ENCODE measurements at regions not wholly inside any gene's neighbourhood (a gene's known extent, or its start where the extent isn't known, plus 50 kb on each side); places are given as distances from the start of the nearest gene placed in this dataset.

DNA sequence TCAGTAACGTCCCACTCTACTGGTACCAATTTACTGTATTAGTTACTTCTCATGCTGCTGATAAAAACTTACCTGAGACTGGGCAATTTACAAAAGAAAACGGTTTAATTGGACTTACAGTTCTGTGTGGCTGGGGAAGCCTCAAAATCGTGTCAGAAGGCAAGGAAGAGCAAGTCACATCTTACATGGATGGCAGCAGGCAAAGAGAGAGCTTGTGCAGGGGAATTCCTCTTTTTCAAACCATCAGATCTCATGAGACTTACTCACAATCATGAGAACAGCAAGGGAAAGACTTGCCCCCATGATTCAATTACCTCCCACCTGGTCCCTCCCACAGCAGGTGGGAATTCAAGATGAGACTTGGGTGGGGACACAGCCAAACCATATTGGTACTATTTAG is 908.2 kb upstream of the NR2F2 start:
- no peak overlapping the region for H3K9ac ChIP-seq (ENCODE audit: low read length)
- H3K9me3 ChIP-seq (ENCODE audit: low read length), result peaks cover 6% of the 10 kb centered on the region
- no peaks in the 10 kb centered on the region for H3K9me2 ChIP-seq (replicated peaks; ENCODE audit: insufficient read depth, low read length)
- no peak overlapping the region for H3K27ac ChIP-seq (ENCODE audit: low read length)
- no peaks in the 10 kb centered on the region for H3K36me3 ChIP-seq (ENCODE audit: insufficient read depth, low read length)
- H2AFZ ChIP-seq (ENCODE audit: low read length), result no peak overlapping the region
- H3K4me1 ChIP-seq (ENCODE audit: low read length), result no peaks in the 10 kb centered on the region
- DNase-seq, result no peak
- H3K27me3 ChIP-seq (ENCODE audit: low read length), result no peaks in the 10 kb centered on the region
- no peak overlapping the region for H3K4me3 ChIP-seq (ENCODE audit: low read length)
- H3K79me2 ChIP-seq (ENCODE audit: low read length), result no peaks in the 10 kb centered on the region
- no peak overlapping the region for H3K4me2 ChIP-seq (ENCODE audit: low read depth, low read length, poor library complexity, severe bottlenecking)
- no peaks in the 10 kb centered on the region for H4K20me1 ChIP-seq (ENCODE audit: insufficient read depth, low read depth, low read length)

DNA sequence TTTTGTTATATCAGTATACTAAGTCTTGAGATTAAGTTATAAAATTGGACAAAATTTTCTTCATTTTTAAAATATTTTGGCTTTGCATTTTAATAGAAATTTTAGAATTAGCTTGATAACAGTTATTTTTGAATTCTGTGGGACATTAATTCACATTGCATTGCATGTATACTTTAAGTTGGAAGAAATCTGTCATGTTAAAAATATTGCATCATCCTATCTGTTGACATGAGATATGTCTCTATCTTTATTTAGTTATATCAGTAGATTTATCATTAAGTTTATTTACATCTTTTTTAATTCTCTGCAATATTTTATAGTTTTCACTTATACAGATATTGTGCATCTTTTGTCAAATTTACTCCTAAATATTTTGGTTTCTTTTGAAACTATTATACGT is 904.6 kb upstream of the NR2F2 start:
- no peaks in the 10 kb centered on the region for H3K9me2 ChIP-seq (replicated peaks; ENCODE audit: insufficient read depth, low read length)
- H3K9ac ChIP-seq (ENCODE audit: low read length), result no peak overlapping the region
- H3K27ac ChIP-seq (ENCODE audit: low read length), result no peak overlapping the region
- no peaks in the 10 kb centered on the region for H4K20me1 ChIP-seq (ENCODE audit: insufficient read depth, low read depth, low read length)
- H2AFZ ChIP-seq (ENCODE audit: low read length), result no peak overlapping the region
- no peaks in the 10 kb centered on the region for H3K36me3 ChIP-seq (ENCODE audit: insufficient read depth, low read length)
- H3K79me2 ChIP-seq (ENCODE audit: low read length), result no peaks in the 10 kb centered on the region
- H3K4me1 ChIP-seq (ENCODE audit: low read length), result no peaks in the 10 kb centered on the region
- no peak for DNase-seq
- no peaks in the 10 kb centered on the region for H3K27me3 ChIP-seq (ENCODE audit: low read length)
- H3K4me3 ChIP-seq (ENCODE audit: low read length), result no peak overlapping the region
- H3K9me3 ChIP-seq (ENCODE audit: low read length), result peaks cover 10% of the 10 kb centered on the region; the same call in 1 of the 2 replicates
- H3K4me2 ChIP-seq (ENCODE audit: low read depth, low read length, poor library complexity, severe bottlenecking), result no peak overlapping the region

DNA sequence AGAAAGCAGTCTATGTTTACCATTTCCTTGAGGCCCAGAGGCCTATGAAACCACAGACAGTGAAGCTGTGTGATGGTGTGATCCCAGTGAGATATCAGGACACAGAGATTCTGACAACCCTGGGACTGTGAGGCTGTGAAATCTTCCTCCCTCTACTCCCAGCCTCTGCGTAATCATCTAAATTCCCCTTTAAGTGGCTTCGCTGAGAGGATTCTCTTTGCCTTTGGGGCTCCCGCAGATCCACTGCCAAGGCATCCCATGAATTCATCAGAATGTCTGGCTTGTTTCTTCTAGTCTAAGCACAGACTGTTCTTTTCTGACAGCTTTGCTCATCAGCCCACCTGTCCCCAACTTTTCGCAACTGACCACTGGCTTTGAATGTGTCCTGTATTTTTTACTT is 901.2 kb upstream of the NR2F2 start:
- no peak overlapping the region for H2AFZ ChIP-seq (ENCODE audit: low read length)
- no peak for DNase-seq
- H3K36me3 ChIP-seq (ENCODE audit: insufficient read depth, low read length), result no peaks in the 10 kb centered on the region
- peaks cover 26% of the 10 kb centered on the region for H3K9me3 ChIP-seq (ENCODE audit: low read length)
- no peaks in the 10 kb centered on the region for H3K79me2 ChIP-seq (ENCODE audit: low read length)
- no peaks in the 10 kb centered on the region for H3K4me1 ChIP-seq (ENCODE audit: low read length)
- no peak overlapping the region for H3K27ac ChIP-seq (ENCODE audit: low read length)
- H3K9me2 ChIP-seq (replicated peaks; ENCODE audit: insufficient read depth, low read length), result no peaks in the 10 kb centered on the region
- no peaks in the 10 kb centered on the region for H4K20me1 ChIP-seq (ENCODE audit: insufficient read depth, low read depth, low read length)
- no peaks in the 10 kb centered on the region for H3K27me3 ChIP-seq (ENCODE audit: low read length)
- H3K4me3 ChIP-seq (ENCODE audit: low read length), result no peak overlapping the region
- no peak overlapping the region for H3K9ac ChIP-seq (ENCODE audit: low read length)
- H3K4me2 ChIP-seq (ENCODE audit: low read depth, low read length, poor library complexity, severe bottlenecking), result no peak overlapping the region

DNA sequence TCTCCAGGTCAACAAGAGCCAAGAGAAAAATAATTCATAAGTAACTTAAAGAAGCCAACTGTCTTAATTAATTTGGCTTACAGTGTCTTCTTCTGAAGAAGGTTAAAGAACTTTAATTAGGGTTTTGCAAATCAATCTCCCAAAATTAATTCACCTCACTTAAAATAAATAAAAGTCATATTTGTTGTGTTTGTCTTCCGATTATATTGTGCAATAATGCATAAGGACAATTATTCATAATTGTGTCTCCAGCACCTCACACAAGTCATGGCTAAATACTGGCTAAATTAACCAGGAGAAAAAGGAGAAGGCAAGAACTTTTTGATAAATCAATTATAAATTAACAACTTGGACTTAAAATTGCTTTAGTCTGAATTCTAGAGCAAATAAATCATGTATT is 899.0 kb upstream of the NR2F2 start:
- Histone ChIP-seq H3K27ac (ENCODE audit: low read length) (no peak overlapping the region), H2AFZ (ENCODE audit: low read length) (no peak overlapping the region), H3K79me2 (ENCODE audit: low read length) (no peaks in the 10 kb centered on the region), H3K9me2 (replicated peaks; ENCODE audit: insufficient read depth, low read length) (no peaks in the 10 kb centered on the region), H3K27me3 (ENCODE audit: low read length) (no peaks in the 10 kb centered on the region), H3K4me3 (ENCODE audit: low read length) (no peak overlapping the region), H3K9ac (ENCODE audit: low read length) (no peak overlapping the region), H3K9me3 (ENCODE audit: low read length) (peaks cover 33% of the 10 kb centered on the region), H3K36me3 (ENCODE audit: insufficient read depth, low read length) (no peaks in the 10 kb centered on the region), H3K4me2 (ENCODE audit: low read depth, low read length, poor library complexity, severe bottlenecking) (no peak overlapping the region), H3K4me1 (ENCODE audit: low read length) (no peaks in the 10 kb centered on the region), H4K20me1 (ENCODE audit: insufficient read depth, low read depth, low read length) (no peaks in the 10 kb centered on the region)
- no peak for DNase-seq

DNA sequence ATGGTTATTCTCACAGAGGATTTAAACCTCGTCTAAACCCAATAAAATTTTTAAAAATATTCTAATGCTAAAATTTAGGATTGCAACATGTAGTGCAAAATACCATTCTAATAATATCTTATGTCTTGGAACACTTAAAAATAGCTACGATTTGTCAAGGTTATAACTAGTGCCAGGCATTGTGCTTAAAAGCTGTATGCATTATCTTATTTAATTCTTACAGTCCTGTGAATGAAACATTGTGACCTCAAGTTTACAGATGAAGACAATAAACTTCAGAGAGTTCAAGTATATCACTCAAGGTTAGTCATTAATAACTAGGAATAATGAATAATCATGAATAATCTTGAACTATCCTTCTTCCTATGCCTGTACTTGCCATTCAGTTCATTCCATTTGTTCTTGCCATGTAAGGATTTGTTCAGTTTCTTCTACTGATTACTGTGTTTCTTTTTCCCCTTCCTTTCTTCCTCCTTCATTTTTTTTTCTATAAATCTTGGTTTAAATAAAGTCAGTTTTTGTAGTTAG is 897.6 kb upstream of the NR2F2 start:
- Histone ChIP-seq H2AFZ (ENCODE audit: low read length) (no peak overlapping the region), H3K4me3 (ENCODE audit: low read length) (no peak overlapping the region), H3K4me1 (ENCODE audit: low read length) (no peaks in the 10 kb centered on the region), H3K9ac (ENCODE audit: low read length) (no peak overlapping the region), H3K79me2 (ENCODE audit: low read length) (no peaks in the 10 kb centered on the region), H3K9me2 (replicated peaks; ENCODE audit: insufficient read depth, low read length) (no peaks in the 10 kb centered on the region), H3K36me3 (ENCODE audit: insufficient read depth, low read length) (no peaks in the 10 kb centered on the region), H3K9me3 (ENCODE audit: low read length) (peaks cover 33% of the 10 kb centered on the region), H3K27me3 (ENCODE audit: low read length) (no peaks in the 10 kb centered on the region), H3K4me2 (ENCODE audit: low read depth, low read length, poor library complexity, severe bottlenecking) (no peak overlapping the region), H4K20me1 (ENCODE audit: insufficient read depth, low read depth, low read length) (no peaks in the 10 kb centered on the region), H3K27ac (ENCODE audit: low read length) (no peak overlapping the region)
- DNase-seq, result no peak

DNA sequence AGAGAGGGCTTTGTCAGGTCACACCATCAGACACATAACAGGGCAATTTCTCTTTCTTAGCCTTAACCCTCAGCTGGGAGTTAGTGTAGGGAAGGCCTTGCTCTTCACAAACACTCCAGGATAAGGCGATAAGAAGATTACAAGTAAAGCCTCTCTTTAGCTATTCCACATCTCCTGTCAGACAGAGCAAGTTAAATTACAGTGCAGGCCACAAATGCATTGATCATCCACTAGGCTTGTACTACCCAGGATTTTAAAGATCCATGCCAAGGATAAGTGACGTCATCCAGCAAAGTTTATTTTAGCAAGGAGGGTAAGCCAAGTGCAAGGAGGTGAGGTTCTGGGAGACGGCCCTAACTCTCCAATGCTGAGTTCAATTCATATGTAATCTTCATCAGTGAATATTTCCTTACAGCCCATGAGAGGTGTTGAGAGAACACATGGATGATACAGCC is 890.6 kb upstream of the NR2F2 start:
- no peaks in the 10 kb centered on the region for H4K20me1 ChIP-seq (ENCODE audit: insufficient read depth, low read depth, low read length)
- no peak overlapping the region for H2AFZ ChIP-seq (ENCODE audit: low read length)
- H3K4me1 ChIP-seq (ENCODE audit: low read length), result no peaks in the 10 kb centered on the region
- no peak overlapping the region for H3K9ac ChIP-seq (ENCODE audit: low read length)
- no peak overlapping the region for H3K4me3 ChIP-seq (ENCODE audit: low read length)
- H3K36me3 ChIP-seq (ENCODE audit: insufficient read depth, low read length), result no peaks in the 10 kb centered on the region
- DNase-seq, result no peak
- no peak overlapping the region for H3K4me2 ChIP-seq (ENCODE audit: low read depth, low read length, poor library complexity, severe bottlenecking)
- no peaks in the 10 kb centered on the region for H3K79me2 ChIP-seq (ENCODE audit: low read length)
- no peaks in the 10 kb centered on the region for H3K9me2 ChIP-seq (replicated peaks; ENCODE audit: insufficient read depth, low read length)
- no peak overlapping the region for H3K27ac ChIP-seq (ENCODE audit: low read length)
- no peaks in the 10 kb centered on the region for H3K27me3 ChIP-seq (ENCODE audit: low read length)
- peaks cover 10% of the 10 kb centered on the region for H3K9me3 ChIP-seq (ENCODE audit: low read length)

DNA sequence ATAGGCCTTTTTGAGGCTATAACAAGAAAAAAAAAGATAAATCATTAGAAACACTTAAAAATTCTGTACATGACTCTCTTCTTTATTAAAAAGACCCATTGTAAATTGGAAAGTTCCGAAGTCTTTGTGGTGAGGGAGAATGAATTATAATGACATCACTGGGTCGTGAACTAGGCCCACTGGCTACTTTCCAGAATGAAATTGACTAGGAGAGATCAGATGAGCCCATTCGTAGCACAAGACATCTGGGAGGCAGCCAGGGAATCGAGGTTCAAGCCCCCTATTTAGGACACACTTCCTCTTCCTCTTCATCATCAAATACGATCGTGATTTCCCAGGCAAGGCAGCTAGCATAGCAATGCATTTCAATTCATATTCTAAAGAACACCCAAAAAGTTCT is 889.8 kb upstream of the NR2F2 start:
- no peaks in the 10 kb centered on the region for H3K4me1 ChIP-seq (ENCODE audit: low read length)
- H2AFZ ChIP-seq (ENCODE audit: low read length), result no peak overlapping the region
- H3K36me3 ChIP-seq (ENCODE audit: insufficient read depth, low read length), result no peaks in the 10 kb centered on the region
- no peak overlapping the region for H3K27ac ChIP-seq (ENCODE audit: low read length)
- peaks cover 10% of the 10 kb centered on the region for H3K9me3 ChIP-seq (ENCODE audit: low read length)
- no peaks in the 10 kb centered on the region for H4K20me1 ChIP-seq (ENCODE audit: insufficient read depth, low read depth, low read length)
- H3K79me2 ChIP-seq (ENCODE audit: low read length), result no peaks in the 10 kb centered on the region
- no peaks in the 10 kb centered on the region for H3K27me3 ChIP-seq (ENCODE audit: low read length)
- no peaks in the 10 kb centered on the region for H3K9me2 ChIP-seq (replicated peaks; ENCODE audit: insufficient read depth, low read length)
- H3K4me2 ChIP-seq (ENCODE audit: low read depth, low read length, poor library complexity, severe bottlenecking), result no peak overlapping the region
- no peak overlapping the region for H3K9ac ChIP-seq (ENCODE audit: low read length)
- H3K4me3 ChIP-seq (ENCODE audit: low read length), result no peak overlapping the region
- no peak for DNase-seq

DNA sequence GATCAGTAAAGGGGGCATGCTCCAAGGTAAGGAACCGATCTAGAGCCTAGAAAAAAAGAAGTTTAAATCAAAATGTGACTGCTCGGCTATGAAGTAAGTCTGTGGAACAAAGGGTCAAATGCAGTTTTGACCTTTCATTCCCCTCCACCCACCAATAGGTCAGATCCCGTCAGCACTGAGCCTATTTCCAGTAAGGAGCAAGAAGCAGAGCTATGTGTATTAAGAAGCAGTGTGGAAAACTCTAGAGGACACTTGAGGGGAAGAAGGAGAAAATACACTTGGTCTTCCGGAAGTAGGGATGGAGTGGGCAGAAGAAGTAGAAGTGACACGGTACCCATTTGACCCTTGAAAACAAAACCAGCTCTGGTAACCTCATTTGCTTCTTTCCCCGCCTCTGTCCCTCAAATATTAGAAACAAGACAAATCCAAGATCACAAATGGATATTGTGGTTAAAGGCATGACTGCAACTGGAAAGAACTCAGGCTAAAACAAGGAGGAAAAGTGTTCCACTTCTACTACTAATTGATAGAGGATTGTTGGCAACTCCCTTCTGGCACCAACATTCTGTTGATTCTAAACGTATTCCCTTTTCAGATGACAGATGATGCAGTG is 888.3 kb upstream of the NR2F2 start:
- H2AFZ ChIP-seq (ENCODE audit: low read length), result no peak overlapping the region
- no peak for DNase-seq
- no peaks in the 10 kb centered on the region for H3K27me3 ChIP-seq (ENCODE audit: low read length)
- H3K9ac ChIP-seq (ENCODE audit: low read length), result no peak overlapping the region
- H3K79me2 ChIP-seq (ENCODE audit: low read length), result no peaks in the 10 kb centered on the region
- H3K9me2 ChIP-seq (replicated peaks; ENCODE audit: insufficient read depth, low read length), result no peaks in the 10 kb centered on the region
- peaks cover 10% of the 10 kb centered on the region for H3K9me3 ChIP-seq (ENCODE audit: low read length)
- no peaks in the 10 kb centered on the region for H4K20me1 ChIP-seq (ENCODE audit: insufficient read depth, low read depth, low read length)
- no peaks in the 10 kb centered on the region for H3K36me3 ChIP-seq (ENCODE audit: insufficient read depth, low read length)
- no peak overlapping the region for H3K27ac ChIP-seq (ENCODE audit: low read length)
- H3K4me1 ChIP-seq (ENCODE audit: low read length), result no peaks in the 10 kb centered on the region
- H3K4me3 ChIP-seq (ENCODE audit: low read length), result no peak overlapping the region
- H3K4me2 ChIP-seq (ENCODE audit: low read depth, low read length, poor library complexity, severe bottlenecking), result no peak overlapping the region

Data from Karpas-422 (cell line).